Activated CD8-positive, alpha-beta memory T cell treated with anti-CD3 and anti-CD28 coated beads, Interleukin-2, amount 50 U/mL, for 48 hours (primary cell): ENCODE measurements at regions not wholly inside any gene's neighbourhood (a gene's known extent, or its start where the extent isn't known, plus 50 kb on each side); places are given as distances from the start of the nearest gene placed in this dataset.

Experiments
- DNase-seq: peaks from one replicate; pipeline ENCODE4 v3.0.0-alpha.2; 2020

DNA sequence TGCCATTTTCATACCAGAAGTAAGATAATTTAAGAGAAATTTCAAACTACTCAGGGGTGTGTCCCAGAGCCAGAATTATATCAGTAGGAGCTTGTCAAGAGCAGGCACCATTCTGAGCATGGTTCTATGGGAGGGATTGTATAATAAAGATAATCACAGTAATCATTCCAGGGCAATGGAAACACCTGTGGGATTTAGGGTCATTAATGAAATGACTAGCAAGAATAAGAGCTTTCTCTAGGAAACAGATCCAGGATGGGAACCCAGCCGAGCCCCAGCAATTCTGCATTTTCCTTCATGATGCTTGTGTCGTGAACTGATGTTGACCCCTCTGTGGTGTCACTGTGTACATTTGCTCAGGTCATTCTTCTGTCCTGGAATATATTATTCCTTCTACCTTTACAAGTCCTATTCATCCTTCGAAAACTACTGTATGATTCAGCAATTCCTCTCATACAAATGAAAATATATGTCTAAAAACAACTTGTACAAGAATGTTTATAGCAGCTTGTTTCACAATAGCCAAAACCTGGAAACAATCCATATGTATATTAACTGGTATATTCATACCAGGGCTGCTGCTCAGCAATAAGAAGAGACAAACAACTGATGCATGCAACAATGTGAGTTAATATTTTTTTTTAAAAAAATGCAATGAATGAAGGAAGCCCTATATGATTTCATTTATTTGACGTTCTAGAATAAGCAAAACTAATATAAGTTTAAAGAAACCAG is 687.8 kb upstream of the KLHL29 start:
- no peak for DNase-seq

- no peak for DNase-seq
Observed at GRCh38 chr2:22701561-22702160, 683.3 kb upstream of the KLHL29 start.

DNA sequence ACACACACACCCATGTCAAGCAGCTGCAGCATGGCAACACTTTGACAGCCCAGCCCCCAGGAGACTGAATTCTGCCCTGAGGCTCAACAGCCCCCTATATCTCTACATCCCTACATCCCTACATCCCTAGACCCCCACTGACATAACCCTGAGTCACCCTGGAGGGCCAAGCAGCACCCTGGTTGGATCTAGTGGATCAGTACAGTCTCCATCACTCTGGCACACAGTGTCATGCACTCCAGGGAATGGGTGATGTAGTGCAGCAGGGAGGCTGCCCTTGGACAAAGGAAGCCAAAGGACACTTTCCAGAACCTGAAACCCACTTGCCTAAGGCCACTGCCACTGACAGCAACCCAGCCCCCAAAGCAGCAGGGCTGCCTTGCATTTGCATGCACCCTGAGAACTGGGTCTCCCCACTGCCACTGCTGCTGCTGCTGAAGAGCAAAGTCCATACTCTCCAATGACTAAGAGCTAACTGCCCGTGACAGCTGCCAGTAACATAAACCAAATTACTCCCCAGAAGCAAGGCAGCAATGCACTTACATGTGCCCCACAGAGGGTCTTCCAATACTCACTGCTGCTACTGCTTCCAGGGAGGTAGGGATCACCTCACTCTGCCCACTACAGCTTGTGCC is 681.6 kb upstream of the KLHL29 start:
- no peak for DNase-seq

DNA sequence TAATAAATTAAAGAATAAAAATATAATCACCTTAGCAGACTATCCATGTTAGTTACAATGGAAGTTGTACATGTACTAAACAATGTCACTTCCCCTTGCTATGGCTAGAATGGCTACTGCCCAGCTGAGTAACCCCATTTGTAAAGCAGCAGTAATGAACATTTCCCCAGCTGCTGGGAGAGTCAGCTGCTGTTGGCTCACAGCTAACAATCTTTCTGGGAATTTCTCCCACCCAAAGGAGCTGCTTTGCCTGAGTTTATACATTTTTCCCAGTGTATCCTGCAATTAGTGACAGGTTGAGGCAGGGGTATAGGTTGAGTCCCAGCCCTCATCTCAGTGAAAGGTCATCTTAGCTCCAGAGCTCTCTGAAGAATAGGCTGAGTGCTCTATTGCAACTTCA is 665.6 kb upstream of the KLHL29 start:
- DNase-seq = no peak

DNA sequence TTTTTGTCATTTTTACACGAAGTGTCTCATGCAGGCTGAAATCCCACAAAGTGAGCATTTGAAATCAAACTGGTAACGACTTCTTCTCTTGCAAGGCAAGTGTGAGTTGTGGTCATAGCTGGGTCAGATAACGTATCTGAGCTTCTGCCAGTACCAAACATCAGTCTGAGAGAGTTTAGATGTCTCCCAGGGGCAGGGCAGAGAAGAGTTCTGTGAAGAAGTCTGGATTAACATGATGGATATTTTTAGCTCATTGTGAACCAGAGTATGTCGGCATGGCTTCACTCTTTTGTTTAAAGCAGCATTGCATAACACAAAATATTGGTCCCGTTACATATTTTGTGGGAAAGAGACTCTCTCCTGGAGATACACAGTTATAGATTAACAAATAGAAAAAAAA is 655.5 kb upstream of the KLHL29 start:
- no peak for DNase-seq

DNA sequence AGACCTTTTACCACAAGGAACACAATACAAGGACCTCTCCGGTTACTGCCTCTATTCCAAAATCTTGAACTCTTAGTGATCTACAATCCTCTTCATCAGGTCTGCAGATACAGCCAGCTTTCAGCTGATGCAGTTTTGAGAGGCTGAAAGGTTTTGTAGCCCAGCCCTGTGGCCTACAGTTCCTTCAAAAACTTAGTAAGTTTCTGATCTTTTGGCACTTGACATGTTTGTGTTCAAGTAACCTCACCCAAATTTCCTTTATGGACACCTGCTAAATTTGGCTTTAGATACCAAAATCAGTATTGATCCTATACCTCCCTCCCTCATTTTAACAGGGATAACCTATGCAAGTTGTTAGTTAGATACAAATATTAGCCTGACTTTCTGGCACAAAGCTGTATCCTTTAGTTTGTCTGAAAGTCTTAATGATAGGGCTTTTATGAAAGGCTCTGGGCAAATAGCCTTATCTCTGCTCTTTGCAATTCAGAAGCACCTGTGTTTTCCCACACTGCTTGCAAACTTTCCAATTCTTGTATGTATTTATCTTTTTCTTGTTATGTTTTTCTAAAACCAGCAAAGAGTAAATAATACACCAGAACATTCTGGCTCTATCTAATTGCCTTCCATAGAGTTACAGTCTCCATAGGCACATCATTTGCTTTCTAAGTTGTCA is 650.5 kb upstream of the KLHL29 start:
- DNase-seq = no peak

GRCh38 chr2:22737144-22737543 is 647.8 kb upstream of the KLHL29 start:
- DNase-seq = no peak

DNA sequence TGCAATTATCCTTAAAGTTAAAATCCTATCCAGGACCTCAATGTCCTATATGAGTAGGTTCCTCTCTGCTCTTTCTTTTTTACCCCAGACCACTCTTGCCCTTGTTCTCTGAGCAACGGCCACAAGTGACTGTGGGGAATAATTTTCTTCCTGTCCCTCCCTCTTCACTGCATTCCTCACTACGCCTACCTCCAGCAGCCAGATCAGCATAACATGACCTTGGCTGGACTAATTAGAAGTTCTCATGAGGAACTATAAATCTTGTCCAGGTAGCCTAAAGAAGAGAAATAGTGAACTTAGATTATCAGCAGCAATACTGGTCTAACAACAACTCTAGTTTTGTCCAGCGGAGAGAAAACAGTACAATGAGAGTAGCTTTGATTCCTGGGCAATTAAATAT is 643.8 kb upstream of the KLHL29 start:
- DNase-seq = no peak

GRCh38 chr2:22748909-22749308 is 636.1 kb upstream of the KLHL29 start:
- DNase-seq = no peak

- DNase-seq = no peak
Observed at GRCh38 chr2:22753476-22753875, 631.5 kb upstream of the KLHL29 start.

GRCh38 chr2:22756276-22757043 is 628.5 kb upstream of the KLHL29 start:
- no peak for DNase-seq

GRCh38 chr2:22769497-22769896 is 615.5 kb upstream of the KLHL29 start:
- no peak for DNase-seq

- DNase-seq = no peak
Observed at GRCh38 chr2:22784566-22784965, 600.4 kb upstream of the KLHL29 start.

- no peak for DNase-seq
Observed at GRCh38 chr2:22786817-22787216, 598.2 kb upstream of the KLHL29 start.

DNA sequence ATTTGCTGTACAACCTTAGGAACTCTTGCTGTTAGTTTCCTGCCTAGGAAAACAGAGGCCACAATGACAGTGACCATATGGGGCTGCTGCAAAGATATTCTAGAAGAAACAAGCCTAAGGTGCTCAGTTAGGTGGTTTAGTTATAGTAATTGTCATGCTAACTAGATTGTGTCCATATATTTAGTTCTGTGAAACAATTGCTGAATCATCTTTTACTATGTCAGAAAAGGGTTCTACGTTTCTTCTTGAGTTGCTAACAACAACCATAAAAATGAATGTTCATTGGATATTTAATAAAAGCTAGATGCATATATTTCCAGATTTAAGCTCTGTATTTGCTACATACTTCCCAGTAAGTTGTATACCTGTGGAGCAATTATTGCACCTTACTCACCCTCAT is 597.2 kb upstream of the KLHL29 start:
- DNase-seq = no peak

DNA sequence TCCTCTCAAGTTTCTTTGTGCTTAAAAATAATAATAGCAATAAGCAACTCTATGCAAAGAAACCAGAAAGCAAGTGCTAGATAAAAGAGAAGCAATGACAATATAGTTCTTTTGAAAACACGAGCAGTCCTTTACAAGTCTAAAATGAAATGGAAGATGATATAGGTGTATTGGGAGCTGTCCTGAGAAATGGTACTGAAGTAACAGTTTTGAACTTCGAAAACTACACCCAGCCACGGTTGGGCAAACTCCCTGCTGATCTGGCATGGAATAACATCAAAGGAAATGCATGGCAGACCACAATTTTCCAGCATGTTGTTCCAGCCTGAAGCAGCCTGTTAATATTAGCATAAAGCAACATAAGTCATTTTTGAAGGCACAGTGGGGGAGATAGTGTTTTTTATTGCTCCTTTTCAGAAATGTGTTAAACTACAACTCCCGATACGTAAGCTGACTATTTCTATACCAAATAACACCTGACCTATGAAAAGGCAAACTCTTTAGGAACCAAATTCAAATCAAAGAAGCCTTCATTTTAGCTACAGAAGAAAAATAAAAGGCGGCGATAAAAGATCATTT is 596.1 kb upstream of the KLHL29 start:
- no peak for DNase-seq

- no peak for DNase-seq
Observed at GRCh38 chr2:22795287-22795866, 589.6 kb upstream of the KLHL29 start.

DNA sequence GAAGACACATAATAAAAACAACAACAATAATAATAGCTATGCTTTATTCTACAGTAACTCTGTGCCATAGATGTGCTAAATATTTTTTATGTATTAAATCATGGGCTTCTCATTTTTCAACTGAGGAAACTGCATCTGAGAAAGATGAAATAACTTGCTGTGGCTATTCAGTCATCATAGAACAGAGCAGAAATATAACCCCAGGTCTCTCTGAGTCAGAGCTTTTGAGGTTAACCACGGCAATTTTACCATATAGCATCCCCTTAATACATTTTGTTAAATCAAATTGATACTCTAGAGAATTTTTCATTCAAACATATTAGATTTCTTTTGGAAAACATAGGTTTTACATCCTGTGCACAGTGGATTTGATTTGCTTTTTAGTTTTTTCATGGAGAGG is 586.6 kb upstream of the KLHL29 start:
- no peak for DNase-seq

GRCh38 chr2:22800412-22800811 is 584.6 kb upstream of the KLHL29 start:
- no peak for DNase-seq

DNA sequence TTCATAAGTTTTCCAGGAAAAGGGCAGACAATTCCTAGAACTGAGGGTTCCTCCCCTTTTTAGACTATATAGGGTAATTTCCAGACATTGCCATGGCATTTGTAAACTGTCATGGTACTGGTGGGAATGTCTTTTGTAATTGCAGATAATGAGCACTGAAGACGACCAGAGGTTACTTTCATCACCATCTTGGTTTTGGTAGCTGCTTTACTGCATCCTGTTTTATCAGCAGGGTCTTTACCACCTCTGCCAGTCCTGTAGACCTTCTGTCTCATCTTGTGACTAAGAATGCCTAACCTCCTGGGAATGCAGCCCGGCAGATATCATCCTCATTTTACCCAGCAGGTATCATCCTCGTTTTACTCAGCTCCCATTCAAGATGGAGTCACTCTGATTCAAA is 583.9 kb upstream of the KLHL29 start:
- DNase-seq = no peak

- no peak for DNase-seq
Observed at GRCh38 chr2:22801970-22802369, 583.0 kb upstream of the KLHL29 start.

DNA sequence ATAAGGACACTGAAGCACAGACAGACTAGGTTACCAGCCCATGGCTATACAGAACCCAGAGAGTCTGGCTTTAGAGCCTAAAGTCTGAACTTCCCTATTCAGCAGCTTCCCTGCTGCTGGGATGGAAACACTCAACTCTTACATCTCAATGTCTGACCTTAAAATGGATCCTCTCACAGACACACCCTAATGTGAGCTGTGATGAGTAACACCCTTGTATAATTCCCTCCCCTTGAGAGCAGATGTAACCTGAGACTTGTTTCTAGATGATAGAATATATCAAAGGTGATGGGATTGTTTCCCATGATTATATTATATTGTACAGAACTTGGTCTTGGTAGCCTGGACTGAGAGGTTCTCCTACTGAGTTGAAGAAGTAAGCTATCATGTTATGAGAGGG is 577.1 kb upstream of the KLHL29 start:
- no peak for DNase-seq
